IMR-90 (cell line): ENCODE measurements at regions not wholly inside any gene's neighbourhood (a gene's known extent, or its start where the extent isn't known, plus 50 kb on each side); places are given as distances from the start of the nearest gene placed in this dataset.

ENCODE experiments used
- ATAC-seq: fragments of 200-7000 bp; cut with Tn5 transposase; 2 replicates; pipeline ENCODE4 v1.9.1; 2020; ENCODE audit warnings: low read depth, mild to moderate bottlenecking, moderate library complexity
- BruUV-seq: library from RNA; stranded (reverse); fragments of 400-500 nt; replicated peaks from 2 replicates; lab custom pipeline; 2021; lab: Mats Ljungman, UMichigan
- CTCF ChIA-PET: fragments of 300-600 bp; formaldehyde crosslinking; extraction: SDS; loops from one replicate; lab custom pipeline; 2021; ENCODE audit warnings: antibody characterized with exemption; lab: Yijun Ruan, JAX
- POLR2A ChIA-PET: fragments of 300-600 bp; sonication (Branson Sonifier 250); formaldehyde crosslinking; loops from one replicate; lab custom pipeline; 2022; ENCODE audit warnings: antibody characterized with exemption; ENCODE audit not compliant: unreplicated experiment; lab: Charles Lee
- DNase-seq: peaks from one replicate; pipeline ENCODE4 v3.0.0; 2013
- H2AFZ ChIP-seq: replicated peaks from 2 replicates; pipeline ENCODE3; 2013; ENCODE audit warnings: low read length, mild to moderate bottlenecking; ENCODE audit not compliant: poor library complexity
- H2AK5ac ChIP-seq: 2 replicates; pipeline ENCODE4 v1.6.1; 2013; ENCODE audit warnings: low read depth, low read length, inconsistent platforms
- H2AK9ac ChIP-seq: replicated peaks from 2 replicates; pipeline ENCODE3; 2013; ENCODE audit warnings: mild to moderate bottlenecking, low read depth, low read length, moderate library complexity; ENCODE audit not compliant: poor library complexity
- H2BK120ac ChIP-seq: 2 replicates; pipeline ENCODE4 v1.6.1; 2013; ENCODE audit warnings: low read depth, low read length, inconsistent platforms
- H2BK15ac ChIP-seq: 3 replicates; pipeline ENCODE4 v1.6.1; 2013; ENCODE audit warnings: low read depth, low read length, inconsistent platforms
- H2BK20ac ChIP-seq: 2 replicates; pipeline ENCODE4 v1.6.1; 2013; ENCODE audit warnings: low read depth, mild to moderate bottlenecking, inconsistent platforms, low read length, moderate library complexity
- H2BK5ac ChIP-seq: 2 replicates; pipeline ENCODE4 v1.6.1; 2013; ENCODE audit warnings: mild to moderate bottlenecking, low read depth, low read length, inconsistent platforms; ENCODE audit not compliant: poor library complexity, severe bottlenecking
- H3K14ac ChIP-seq: replicated peaks from 2 replicates; pipeline ENCODE4 v1.6.1; 2013; ENCODE audit warnings: low read depth, low read length, inconsistent platforms
- H3K18ac ChIP-seq: 2 replicates; pipeline ENCODE4 v1.6.1; 2013; ENCODE audit warnings: low read depth, low read length, control low read depth
- H3K23ac ChIP-seq: 2 replicates; pipeline ENCODE4 v1.6.1; 2013; ENCODE audit warnings: low read depth, low read length, inconsistent platforms
- H3K27ac ChIP-seq: 2 replicates; pipeline ENCODE4 v1.5.1; 2013; ENCODE audit warnings: mild to moderate bottlenecking, control low read depth, low read length; ENCODE audit not compliant: insufficient read depth
- H3K27me3 ChIP-seq: 2 replicates; pipeline ENCODE4 v1.6.1; 2013; ENCODE audit warnings: low read length; ENCODE audit not compliant: control insufficient read depth, insufficient read depth
- H3K36me3 ChIP-seq: 2 replicates; pipeline ENCODE4 v1.6.1; 2013; ENCODE audit warnings: low read length, mixed read lengths; ENCODE audit not compliant: control insufficient read depth, insufficient read depth
- H3K4ac ChIP-seq: 2 replicates; pipeline ENCODE4 v1.6.1; 2013; ENCODE audit warnings: low read depth, low read length, inconsistent platforms
- H3K4me1 ChIP-seq: 2 replicates; pipeline ENCODE4 v1.6.1; 2013; ENCODE audit warnings: low read length, mixed read lengths; ENCODE audit not compliant: control insufficient read depth, insufficient read depth
- H3K4me2 ChIP-seq: 2 replicates; pipeline ENCODE4 v1.6.1; 2013; ENCODE audit warnings: low read depth, mild to moderate bottlenecking, control low read depth, low read length, moderate library complexity
- H3K4me3 ChIP-seq: 2 replicates; pipeline ENCODE4 v1.5.1; 2013; ENCODE audit warnings: low read depth, mild to moderate bottlenecking, control low read depth, low read length, moderate library complexity; ENCODE audit not compliant: insufficient read depth
- H3K56ac ChIP-seq: 2 replicates; pipeline ENCODE4 v1.6.1; 2013; ENCODE audit warnings: low read length, inconsistent platforms; ENCODE audit not compliant: insufficient read depth; ENCODE audit errors: extremely low read depth
- H3K79me1 ChIP-seq, 2 experiments: 2 replicates each; pipeline ENCODE4 v1.6.1; 2013; ENCODE audit warnings: low read length in 2 of 2, inconsistent platforms in 1 of 2, low read depth in 1 of 2
- H3K9ac ChIP-seq: 2 replicates; pipeline ENCODE4 v1.6.1; 2013; ENCODE audit warnings: low read depth, low read length, control low read depth
- H3K9me1 ChIP-seq: 2 replicates; pipeline ENCODE4 v1.6.1; 2013; ENCODE audit warnings: low read length, inconsistent platforms; ENCODE audit not compliant: insufficient read depth
- H3K9me3 ChIP-seq: 2 replicates; pipeline ENCODE4 v1.6.1; 2013; ENCODE audit warnings: low read length; ENCODE audit not compliant: control insufficient read depth, insufficient read depth
- H4K20me1 ChIP-seq: 2 replicates; pipeline ENCODE4 v1.6.1; 2013; ENCODE audit warnings: low read length, inconsistent platforms; ENCODE audit not compliant: insufficient read depth
- H4K5ac ChIP-seq: 2 replicates; pipeline ENCODE4 v1.6.1; 2013; ENCODE audit warnings: mild to moderate bottlenecking, low read depth, low read length, control low read depth
- H4K8ac ChIP-seq, 2 experiments: 2 replicates each; pipeline ENCODE4 v1.6.1; 2013; ENCODE audit warnings: low read depth in 2 of 2, low read length in 2 of 2, control low read depth in 1 of 2, inconsistent platforms in 1 of 2
- H4K91ac ChIP-seq: 2 replicates; pipeline ENCODE4 v1.6.1; 2013; ENCODE audit warnings: low read depth, low read length, inconsistent platforms; ENCODE audit not compliant: insufficient read depth
- BHLHE40 ChIP-seq: fragments of 150-350 bp; IDR thresholded peaks from 2 replicates; pipeline ENCODE4 v1.6.1; 2016; ENCODE audit warnings: mild to moderate bottlenecking, low read depth, low read length
- CEBPB ChIP-seq: IDR thresholded peaks from 2 replicates; pipeline ENCODE4 v1.6.1; 2012; ENCODE audit warnings: low read depth, low read length, improper control_type of control experiment
- CHD1 ChIP-seq: IDR thresholded peaks from 2 replicates; pipeline ENCODE4 v1.6.1; 2012; ENCODE audit warnings: low read depth, low read length, improper control_type of control experiment
- CTCF ChIP-seq: conservative IDR thresholded peaks from 2 replicates; pipeline ENCODE4 v1.5.1; 2012; ENCODE audit warnings: mild to moderate bottlenecking, low read depth, low read length, improper control_type of control experiment
- ELK1 ChIP-seq: fragments of 150-350 bp; IDR thresholded peaks from 2 replicates; pipeline ENCODE4 v1.6.1; 2016; ENCODE audit warnings: low read depth, mild to moderate bottlenecking, low read length, moderate library complexity, borderline replicate concordance
- FOS ChIP-seq: fragments of 150-350 bp; IDR thresholded peaks from 2 replicates; pipeline ENCODE4 v1.6.1; 2016; ENCODE audit warnings: low read depth, low read length
- MAFK ChIP-seq: IDR thresholded peaks from 2 replicates; pipeline ENCODE4 v1.6.1; 2012; ENCODE audit warnings: low read depth, low read length, improper control_type of control experiment
- MAZ ChIP-seq: IDR thresholded peaks from 2 replicates; pipeline ENCODE4 v1.6.1; 2012; ENCODE audit warnings: low read depth, mild to moderate bottlenecking, low read length, improper control_type of control experiment, moderate library complexity, borderline replicate concordance
- MXI1 ChIP-seq: IDR thresholded peaks from 2 replicates; pipeline ENCODE4 v1.6.1; 2012; ENCODE audit warnings: low read depth, mild to moderate bottlenecking, low read length, moderate library complexity, borderline replicate concordance
- NFE2L2 ChIP-seq: fragments of 150-350 bp; IDR thresholded peaks from 2 replicates; pipeline ENCODE4 v1.6.1; 2016; ENCODE audit warnings: low read depth, mild to moderate bottlenecking, low read length
- POLR2A ChIP-seq: IDR thresholded peaks from 2 replicates; pipeline ENCODE4 v1.6.1; 2012; ENCODE audit warnings: mild to moderate bottlenecking, low read depth, low read length
- RAD21 ChIP-seq: IDR thresholded peaks from 2 replicates; pipeline ENCODE4 v1.6.1; 2012; ENCODE audit warnings: low read length, improper control_type of control experiment
- RCOR1 ChIP-seq: IDR thresholded peaks from 2 replicates; pipeline ENCODE4 v1.6.1; 2012; ENCODE audit warnings: mild to moderate bottlenecking, low read length, improper control_type of control experiment; ENCODE audit not compliant: insufficient replicate concordance
- RFX5 ChIP-seq: IDR thresholded peaks from 2 replicates; pipeline ENCODE4 v1.8.0; 2012; ENCODE audit warnings: low read depth, mild to moderate bottlenecking, low read length, moderate library complexity
- SMC3 ChIP-seq: fragments of 150-350 bp; IDR thresholded peaks from 2 replicates; pipeline ENCODE4 v1.6.1; 2016; ENCODE audit warnings: low read depth, mild to moderate bottlenecking, antibody characterized with exemption, low read length, moderate library complexity
- USF2 ChIP-seq: fragments of 150-350 bp; IDR thresholded peaks from 2 replicates; pipeline ENCODE4 v1.6.1; 2017; ENCODE audit warnings: mild to moderate bottlenecking, antibody characterized with exemption, low read length, low read depth
- WGBS, 2 experiments: methylation state at CpG; one replicate each; pipeline versions ENCODE4 v1.1.5 to v1.1.7; 2013; ENCODE audit warnings: missing lambda C conversion rate in 2 of 2; ENCODE audit not compliant: insufficient read length in 1 of 2; ENCODE audit errors: extremely low coverage in 2 of 2; 5-methylcytosine and 5-hydroxymethylcytosine counted together
- dilution Hi-C: fragments of 300-500 bp; cut with HindIII; formaldehyde crosslinking; loops from one replicate; pipeline ENCODE4 v1.14.3; 2018; ENCODE audit warnings: low sequenced_read_pairs; ENCODE audit not compliant: unreplicated experiment
- in situ Hi-C: fragments of 300-500 bp; cut with MboI; formaldehyde crosslinking; loops from 3 replicates; pipeline ENCODE4 v1.14.3; 2019; ENCODE audit warnings: low sequenced_read_pairs, inconsistent platforms, mixed read lengths
- intact Hi-C: fragments of 100-400 bp; cut with micrococcal nuclease; formaldehyde crosslinking; loops from 2 replicates; pipeline ENCODE4 v1.10.0; 2022

GRCh38 chr13:39809466-39809865 is 154.0 kb downstream of the COG6 start:
- Histone ChIP-seq H3K36me3 (no peaks in the 10 kb centered on the region), H3K27me3 (no peaks in the 10 kb centered on the region; the same call in 1 of the 2 replicates), H2AK9ac (no peak overlapping the region), H2AK5ac (no peak overlapping the region), H3K9me3 (no peaks in the 10 kb centered on the region), H2BK120ac (no peak overlapping the region), H4K91ac (no peak overlapping the region), H4K20me1 (no peaks in the 10 kb centered on the region), H2BK5ac (no peak overlapping the region), H3K27ac (no peak overlapping the region), H2BK20ac (no peak overlapping the region), H3K56ac (no peak overlapping the region), H4K5ac (no peak overlapping the region), H3K4me2 (no peak overlapping the region), H2AFZ (no peak overlapping the region), H3K9me1 (no peaks in the 10 kb centered on the region), H2BK15ac (no peak overlapping the region), H3K4me1 (no peaks in the 10 kb centered on the region), H3K23ac (no peak overlapping the region), H3K4me3 (no peak overlapping the region), H3K18ac (no peak overlapping the region), H3K9ac (no peak overlapping the region), H3K79me1 (no peaks in the 10 kb centered on the region), H3K14ac (no peak overlapping the region), H4K8ac (no peak overlapping the region), H3K4ac (no peak overlapping the region)
- POLR2A ChIA-PET = no interaction called here
- TF ChIP-seq SMC3 (no peak), ELK1 (no peak), BHLHE40 (no peak), MAFK (no peak), USF2 (no peak), MAZ (no peak), POLR2A (no peak), CEBPB (no peak), RAD21 (no peak), CTCF (no peak), MXI1 (no peak), RFX5 (no peak), RCOR1 (no peak), CHD1 (no peak), FOS (no peak), NFE2L2 (no peak)
- dilution Hi-C loops = no loop called here
- ATAC-seq (no peak), DNase-seq (no peak)
- CTCF ChIA-PET = no interaction called here
- WGBS, 2 experiments = no CpG with 5 or more reads among the region's 1 CpG
- intact Hi-C loops = no loop called here
- no TSS peak for BruUV-seq
- in situ Hi-C loops = no loop called here
